ENCODE measurements at regions not wholly inside any gene's neighbourhood (a gene's known extent, or its start where the extent isn't known, plus 50 kb on each side); places are given as distances from the start of the nearest gene placed in this dataset.

DNA sequence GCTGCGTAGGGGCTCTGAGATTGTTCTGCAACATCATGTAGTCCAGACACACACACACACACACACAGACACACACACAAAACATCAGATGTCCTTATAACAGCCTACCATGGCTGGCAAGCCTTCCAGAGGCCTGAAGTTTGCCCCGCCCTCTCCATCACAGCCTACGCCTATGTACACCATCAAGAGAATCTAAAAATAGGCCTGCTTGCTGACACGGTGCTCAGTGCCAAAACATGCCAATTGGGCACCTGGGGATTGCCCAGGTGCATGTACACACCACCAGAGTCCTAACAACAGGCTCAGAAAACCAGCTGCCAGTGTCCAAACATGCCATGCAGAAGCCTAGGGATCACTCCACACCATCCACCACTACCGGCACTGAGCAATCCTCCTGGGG, 391.7 kb upstream of the SPTLC3 start:
- ATAC-seq (no peak), DNase-seq (ENCODE audit: low spot score) (no peak)

GRCh38 chr20:12623870-12624269, 384.9 kb upstream of the SPTLC3 start:
- no peak for ATAC-seq
- no peak for DNase-seq (ENCODE audit: low spot score)

DNA sequence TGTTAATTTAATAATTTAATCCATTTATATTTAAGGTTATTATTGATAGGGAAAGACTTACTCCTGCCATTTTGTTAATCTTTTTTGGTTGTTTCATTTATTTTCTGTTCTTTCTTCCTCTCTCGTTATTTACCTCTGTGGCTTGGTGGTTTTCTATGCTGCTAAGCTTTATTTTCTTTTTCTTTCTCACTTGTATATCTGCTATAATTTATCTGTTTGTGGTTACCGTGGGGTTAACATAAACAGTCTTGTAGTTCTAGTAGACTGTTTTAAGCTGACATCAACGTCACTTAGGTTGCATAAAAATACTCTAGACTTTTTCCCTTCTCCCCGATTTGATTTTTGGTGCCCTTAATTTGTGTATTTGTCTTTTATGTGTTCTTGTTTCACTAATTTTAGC, 381.3 kb upstream of the SPTLC3 start:
- ATAC-seq = no peak
- DNase-seq (ENCODE audit: low spot score) = no peak

DNA sequence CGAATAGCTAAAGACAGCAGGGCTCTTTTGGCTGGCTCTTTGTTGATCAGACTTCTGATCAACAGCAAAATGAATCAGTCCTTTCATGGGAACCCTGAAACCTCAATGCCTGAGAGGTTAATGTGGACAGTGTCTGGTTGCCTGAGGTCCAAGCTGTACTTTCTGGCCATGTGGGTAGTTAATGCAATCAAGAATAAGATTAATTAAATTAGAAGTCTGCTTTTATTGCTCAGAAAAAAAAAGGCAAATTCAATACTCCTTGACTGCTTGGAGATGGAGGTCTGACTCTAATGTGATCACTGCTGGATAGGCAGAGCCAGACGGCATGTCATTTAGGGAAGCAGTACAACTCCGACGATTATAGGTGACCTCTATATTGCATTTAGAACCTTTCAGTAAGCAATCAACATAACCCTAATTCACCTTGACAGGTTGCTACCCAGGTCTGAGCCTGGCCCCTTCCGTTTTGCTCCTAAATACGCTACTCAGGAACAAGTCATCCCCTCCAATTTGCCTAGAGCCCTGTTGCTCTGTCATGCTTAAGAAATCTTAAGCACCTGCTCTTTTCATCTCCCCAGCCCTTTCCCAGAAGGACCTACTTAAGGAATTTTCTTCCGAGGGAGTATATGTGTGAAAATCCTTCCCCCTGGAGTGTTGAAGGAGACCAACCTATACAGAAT, 370.0 kb upstream of the SPTLC3 start:
- DNase-seq (ENCODE audit: low spot score) (no peak), ATAC-seq (no peak)

DNA sequence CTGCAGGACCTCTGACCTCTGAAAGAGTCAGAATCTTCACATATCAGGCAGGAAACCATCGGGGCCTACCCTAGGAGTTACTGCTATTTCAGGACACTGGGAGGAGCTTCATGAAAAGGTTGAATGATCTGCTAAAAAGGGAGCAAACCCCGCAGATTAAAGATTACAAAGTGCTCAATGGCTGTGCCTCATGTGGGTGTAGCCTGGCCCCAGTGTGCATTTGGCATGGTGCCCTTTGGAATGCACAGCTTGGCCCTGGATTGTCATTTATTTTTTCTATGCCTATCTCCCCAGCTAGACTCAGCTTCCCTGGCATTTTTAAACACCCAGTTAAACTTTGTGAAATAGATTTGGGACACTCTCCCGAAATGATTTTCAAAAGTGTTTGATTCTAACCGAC, 368.5 kb upstream of the SPTLC3 start:
- ATAC-seq (peak; percentile 86), DNase-seq (ENCODE audit: low spot score) (peak; percentile 64)

GRCh38 chr20:12641619-12642018, 367.2 kb upstream of the SPTLC3 start:
- no peak for ATAC-seq
- DNase-seq (ENCODE audit: low spot score) = no peak

DNA sequence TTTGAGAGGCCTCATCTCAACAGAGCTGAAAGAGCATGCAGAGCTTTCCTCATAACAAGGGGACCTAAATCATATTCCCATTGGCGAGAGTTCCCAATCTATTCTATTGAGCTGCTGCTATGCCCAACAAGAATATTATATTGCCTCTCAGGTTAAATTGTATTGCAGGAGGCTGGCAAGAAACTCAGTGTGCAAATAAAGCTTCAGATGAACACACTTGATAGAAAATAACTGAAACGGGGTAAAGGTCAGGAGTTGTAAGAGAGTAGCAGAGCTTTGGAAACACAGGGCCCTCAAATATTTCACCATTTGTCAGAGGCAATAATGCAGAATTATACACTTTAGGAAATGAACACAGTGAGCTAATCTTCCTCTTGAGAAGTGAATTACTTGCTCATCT, 364.3 kb upstream of the SPTLC3 start:
- DNase-seq (ENCODE audit: low spot score) (no peak), ATAC-seq (peak; percentile 87)

DNA sequence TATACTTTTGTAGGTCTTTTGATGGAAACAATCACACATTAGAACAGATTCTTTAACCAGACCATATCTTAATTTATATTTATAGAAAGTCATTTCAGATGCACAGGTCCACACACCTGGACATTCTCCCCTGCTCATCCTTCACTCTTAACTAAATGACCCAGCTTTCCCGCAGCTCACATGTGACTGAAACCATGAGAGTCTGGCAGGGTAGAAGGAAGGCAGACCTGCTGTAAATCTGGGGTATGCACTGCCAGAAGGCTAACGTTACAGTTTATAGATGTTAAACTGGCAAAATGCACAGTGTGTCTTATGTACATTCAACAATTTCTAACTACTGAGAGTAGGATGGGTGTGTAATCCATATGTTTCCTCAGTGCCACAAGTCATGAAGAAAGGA, 359.5 kb upstream of the SPTLC3 start:
- DNase-seq (ENCODE audit: low spot score) = no peak
- no peak for ATAC-seq

DNA sequence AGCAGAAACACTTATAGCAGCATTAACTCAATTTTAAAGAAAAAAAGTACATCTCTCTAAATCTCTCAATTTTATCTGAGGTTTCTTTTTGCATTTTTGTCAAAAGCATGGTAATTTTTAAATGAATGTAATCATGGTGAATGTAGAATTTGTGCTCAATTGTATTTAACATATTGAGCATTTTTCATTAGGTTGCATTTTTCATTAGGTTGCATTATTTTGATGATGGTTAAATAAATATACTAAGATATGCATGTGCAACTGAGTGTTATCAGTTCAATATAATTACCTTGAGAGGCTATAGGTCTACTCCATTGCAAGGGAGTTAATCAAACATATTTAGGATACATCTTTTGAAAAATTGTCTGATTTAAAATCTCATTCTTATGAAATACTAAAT, 355.1 kb upstream of the SPTLC3 start:
- DNase-seq (ENCODE audit: low spot score) (no peak), ATAC-seq (no peak)

DNA sequence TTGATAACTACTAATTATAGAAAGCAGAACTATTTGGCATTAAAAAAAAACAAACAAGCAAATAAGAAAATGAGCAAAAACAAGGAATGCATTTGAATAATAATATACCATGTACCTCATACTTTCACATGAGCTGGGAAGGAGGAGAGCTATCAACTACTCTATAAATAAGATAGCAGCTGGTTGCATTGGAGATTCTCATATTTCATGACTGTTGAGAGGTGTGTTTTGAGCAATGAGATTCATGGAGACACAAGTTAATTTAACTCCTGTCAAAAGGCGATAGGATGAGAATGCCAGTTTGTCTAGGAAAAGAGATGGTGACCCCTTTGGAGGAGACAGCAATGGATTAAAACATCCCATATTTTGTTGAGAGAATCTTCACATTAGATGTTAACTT, 348.8 kb upstream of the SPTLC3 start:
- ATAC-seq (no peak), DNase-seq (ENCODE audit: low spot score) (no peak)

DNA sequence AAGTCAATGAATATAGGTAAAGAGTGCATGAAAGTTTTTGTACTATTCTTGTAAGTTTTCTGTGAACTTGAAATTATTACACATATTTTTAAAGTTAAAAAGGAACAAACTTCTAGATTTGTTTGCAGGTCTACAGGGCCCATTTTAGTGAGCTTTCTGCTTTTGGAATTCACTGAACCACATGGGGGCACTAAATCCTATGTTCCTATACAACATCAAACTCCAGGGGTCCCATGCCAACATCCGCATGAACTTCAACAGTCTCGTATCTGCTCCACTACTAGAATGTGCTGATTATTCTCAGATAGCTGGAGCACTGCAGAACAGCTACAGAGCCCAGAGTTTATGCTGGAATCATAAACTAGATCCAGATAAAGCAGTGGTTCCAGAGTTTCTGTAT, 347.9 kb upstream of the SPTLC3 start:
- DNase-seq (ENCODE audit: low spot score) (no peak), ATAC-seq (no peak)

GRCh38 chr20:12670301-12670700, 338.5 kb upstream of the SPTLC3 start:
- ATAC-seq = no peak
- no peak for DNase-seq (ENCODE audit: low spot score)

DNA sequence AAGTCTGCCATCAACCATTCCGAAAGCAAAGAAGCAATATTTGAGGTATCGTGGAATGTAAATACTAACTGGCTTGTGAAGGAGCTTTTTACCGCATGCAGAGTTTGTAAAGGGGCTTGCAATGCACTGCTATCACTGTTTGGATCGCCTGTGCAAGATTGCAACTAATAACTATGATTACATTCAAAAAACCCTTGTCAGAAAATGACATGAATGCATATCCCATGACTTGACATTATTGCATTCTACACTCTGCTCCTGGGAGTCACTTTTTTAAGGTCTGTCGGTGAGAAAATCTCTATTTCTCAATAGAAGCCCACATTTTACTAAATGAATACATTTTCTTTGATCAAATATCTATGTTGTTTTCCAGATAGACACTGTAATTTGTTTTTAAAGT, 335.4 kb upstream of the SPTLC3 start:
- no peak for DNase-seq (ENCODE audit: low spot score)
- ATAC-seq = no peak

DNA sequence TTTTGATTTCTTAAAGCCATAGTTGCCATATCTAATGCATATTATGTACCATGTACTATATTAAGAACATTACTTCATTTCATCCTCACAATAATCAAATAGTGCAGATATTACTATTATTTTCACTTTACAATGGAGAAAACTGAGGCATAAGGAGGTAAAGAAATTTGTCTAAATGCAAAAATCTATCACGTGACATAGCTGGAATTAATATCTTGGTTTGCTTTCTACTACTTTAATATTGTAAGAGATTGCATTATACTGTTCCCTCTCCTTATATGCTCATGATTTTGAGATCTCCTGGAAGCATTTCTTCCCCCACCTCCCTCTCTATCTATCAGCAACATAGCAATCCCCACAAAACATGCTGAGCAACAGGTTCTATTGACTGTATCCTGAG, 330.8 kb upstream of the SPTLC3 start:
- DNase-seq (ENCODE audit: low spot score) = no peak
- no peak for ATAC-seq

DNA sequence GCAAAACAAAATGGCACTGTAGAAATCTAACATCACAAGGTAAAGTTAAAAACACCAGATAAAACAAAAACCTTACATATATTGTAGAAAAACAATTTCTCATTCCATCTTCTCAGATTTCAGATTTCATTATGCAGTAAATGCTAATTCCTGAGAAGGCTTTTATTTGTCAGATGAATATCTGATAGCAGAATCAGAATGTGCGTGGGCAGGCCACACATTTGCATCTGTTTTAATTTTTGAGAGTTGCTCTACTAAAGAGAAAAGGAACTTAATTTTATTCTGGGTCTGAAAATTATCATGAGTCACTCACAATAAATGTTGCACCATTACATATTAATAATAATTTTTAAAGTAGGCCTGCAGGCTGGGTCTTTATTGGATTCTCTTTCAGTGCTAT, 329.3 kb upstream of the SPTLC3 start:
- ATAC-seq = no peak
- no peak for DNase-seq (ENCODE audit: low spot score)

GRCh38 chr20:12682613-12683012, 326.2 kb upstream of the SPTLC3 start:
- DNase-seq (ENCODE audit: low spot score) (no peak), ATAC-seq (no peak)

DNA sequence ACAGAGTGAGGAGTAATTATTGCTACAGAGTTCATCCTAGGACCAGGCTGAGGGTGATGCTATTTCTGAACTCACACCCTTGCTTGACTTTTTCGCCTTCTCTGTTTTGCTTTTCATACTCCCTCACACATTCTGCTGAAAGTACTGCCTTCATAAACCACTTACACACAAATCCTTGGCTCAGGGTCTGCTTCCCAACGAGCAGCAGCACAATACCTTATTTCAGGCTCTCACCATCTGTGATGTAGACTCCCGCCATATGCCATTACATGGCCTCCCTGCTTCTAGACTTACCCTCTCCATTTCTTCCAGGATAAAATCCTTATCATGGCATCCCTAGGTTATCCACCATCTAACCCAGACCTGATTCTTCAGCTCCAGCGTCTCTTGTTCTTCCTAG, 321.3 kb upstream of the SPTLC3 start:
- ATAC-seq (no peak), DNase-seq (ENCODE audit: low spot score) (no peak)

GRCh38 chr20:12695937-12696336, 312.8 kb upstream of the SPTLC3 start:
- DNase-seq (ENCODE audit: low spot score) (no peak), ATAC-seq (no peak)

DNA sequence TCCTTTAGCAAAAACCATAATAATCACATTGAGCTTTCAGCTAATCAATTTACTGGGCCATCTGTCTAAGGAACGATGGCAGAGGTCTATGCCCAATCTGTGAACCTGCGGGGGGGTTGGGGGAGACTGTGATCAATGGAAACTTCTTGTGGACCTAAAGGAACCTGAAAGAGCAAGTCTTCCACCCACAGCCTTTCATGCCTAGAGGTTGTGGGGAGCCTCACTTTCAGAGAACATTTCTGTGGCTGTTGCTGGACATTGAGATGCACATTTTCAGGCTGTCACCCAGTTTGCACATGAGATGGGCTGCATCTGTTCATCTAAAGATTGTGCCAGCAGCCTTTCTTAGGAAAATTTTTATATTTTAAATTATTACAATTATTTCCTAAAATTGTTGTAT, 310.0 kb upstream of the SPTLC3 start:
- ATAC-seq = no peak
- no peak for DNase-seq (ENCODE audit: low spot score)

- DNase-seq (ENCODE audit: low spot score) = no peak
- ATAC-seq = no peak
Measured at GRCh38 chr20:12699374-12700228, 309.2 kb upstream of the SPTLC3 start.

GRCh38 chr20:12700701-12701100, 308.1 kb upstream of the SPTLC3 start:
- no peak for DNase-seq (ENCODE audit: low spot score)
- no peak for ATAC-seq

DNA sequence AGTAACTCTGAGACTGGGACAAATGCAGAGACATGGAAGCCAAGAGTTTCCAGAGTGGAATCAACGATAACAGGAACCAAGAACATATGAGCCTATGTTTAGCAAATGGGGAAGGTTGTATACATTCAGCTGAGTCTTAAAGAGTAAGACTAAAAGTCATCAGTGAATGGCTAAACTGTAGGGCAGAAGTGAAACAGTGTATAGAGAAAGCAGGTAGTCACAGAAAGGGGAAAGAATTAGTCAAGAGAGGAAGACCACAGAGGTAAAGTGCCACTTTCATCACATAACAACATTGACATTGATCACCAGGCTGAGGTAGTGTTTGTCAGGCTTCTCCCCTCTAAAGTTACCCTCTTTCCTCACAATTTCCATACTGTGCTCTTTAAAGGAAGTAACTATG, 306.5 kb upstream of the SPTLC3 start:
- no peak for DNase-seq (ENCODE audit: low spot score)
- ATAC-seq = no peak

GRCh38 chr20:12715371-12715770, 293.4 kb upstream of the SPTLC3 start:
- DNase-seq (ENCODE audit: low spot score) = no peak
- ATAC-seq = no peak
